Large intestine (tissue), 3 donors: ENCODE measurements at regions not wholly inside any gene's neighbourhood (a gene's known extent, or its start where the extent isn't known, plus 50 kb on each side); places are given as distances from the start of the nearest gene placed in this dataset.

Experiments
- DNase-seq, 2 donors: peaks; one replicate each; pipeline versions ENCODE4 v3.0.0 to v3.0.0-alpha.2; 2013
- H3K27ac ChIP-seq: one replicate; pipeline ENCODE4 v1.5.1; 2013; ENCODE audit warnings: low read length
- H3K27me3 ChIP-seq: 2 replicates; pipeline ENCODE4 v1.6.1; 2013; ENCODE audit warnings: low read length; ENCODE audit not compliant: control insufficient read depth, insufficient read depth
- H3K36me3 ChIP-seq: 2 replicates; pipeline ENCODE4 v1.6.1; 2013; ENCODE audit warnings: low read length; ENCODE audit not compliant: control insufficient read depth, insufficient read depth
- H3K4me1 ChIP-seq: one replicate; pipeline ENCODE4 v1.6.1; 2013; ENCODE audit warnings: low read length; ENCODE audit not compliant: control insufficient read depth, insufficient read depth
- H3K4me3 ChIP-seq: one replicate; pipeline ENCODE4 v1.5.1; 2013; ENCODE audit warnings: low read length
- H3K9me3 ChIP-seq: one replicate; pipeline ENCODE4 v1.6.1; 2013; ENCODE audit warnings: mild to moderate bottlenecking, low read depth, low read length, moderate library complexity; ENCODE audit not compliant: control insufficient read depth
- WGBS: methylation state at CpG from one replicate; pipeline ENCODE4 v1.1.5; 2013; ENCODE audit warnings: low lambda C conversion rate; ENCODE audit not compliant: insufficient coverage; 5-methylcytosine and 5-hydroxymethylcytosine counted together

DNA sequence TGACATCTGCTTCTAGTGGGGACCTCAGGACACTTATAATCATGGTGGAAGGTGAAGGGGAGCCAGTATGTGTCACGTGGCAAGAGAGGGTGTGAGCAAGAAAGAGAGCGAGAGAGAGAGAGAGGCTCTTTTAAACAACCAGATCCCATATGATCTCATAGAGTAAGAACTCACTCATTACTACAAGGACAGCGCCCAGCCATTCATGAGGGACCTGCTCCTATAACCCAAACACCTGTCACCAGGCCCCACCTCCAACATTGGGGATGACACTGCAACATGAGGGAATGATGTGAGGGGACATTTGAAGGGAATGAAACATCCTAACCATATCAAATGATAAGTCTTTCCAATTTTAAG lies 427.5 kb downstream of the EFNA5 start:
- no peak for DNase-seq
- Histone ChIP-seq H3K27me3 (no peaks in the 10 kb centered on the region), H3K27ac (no peak overlapping the region), H3K4me3 (no peak overlapping the region), H3K9me3 (no peaks in the 10 kb centered on the region), H3K36me3 (no peaks in the 10 kb centered on the region), H3K4me1 (no peaks in the 10 kb centered on the region)
- WGBS, result no CpG with 5 or more reads among the region's 3 CpGs

DNA sequence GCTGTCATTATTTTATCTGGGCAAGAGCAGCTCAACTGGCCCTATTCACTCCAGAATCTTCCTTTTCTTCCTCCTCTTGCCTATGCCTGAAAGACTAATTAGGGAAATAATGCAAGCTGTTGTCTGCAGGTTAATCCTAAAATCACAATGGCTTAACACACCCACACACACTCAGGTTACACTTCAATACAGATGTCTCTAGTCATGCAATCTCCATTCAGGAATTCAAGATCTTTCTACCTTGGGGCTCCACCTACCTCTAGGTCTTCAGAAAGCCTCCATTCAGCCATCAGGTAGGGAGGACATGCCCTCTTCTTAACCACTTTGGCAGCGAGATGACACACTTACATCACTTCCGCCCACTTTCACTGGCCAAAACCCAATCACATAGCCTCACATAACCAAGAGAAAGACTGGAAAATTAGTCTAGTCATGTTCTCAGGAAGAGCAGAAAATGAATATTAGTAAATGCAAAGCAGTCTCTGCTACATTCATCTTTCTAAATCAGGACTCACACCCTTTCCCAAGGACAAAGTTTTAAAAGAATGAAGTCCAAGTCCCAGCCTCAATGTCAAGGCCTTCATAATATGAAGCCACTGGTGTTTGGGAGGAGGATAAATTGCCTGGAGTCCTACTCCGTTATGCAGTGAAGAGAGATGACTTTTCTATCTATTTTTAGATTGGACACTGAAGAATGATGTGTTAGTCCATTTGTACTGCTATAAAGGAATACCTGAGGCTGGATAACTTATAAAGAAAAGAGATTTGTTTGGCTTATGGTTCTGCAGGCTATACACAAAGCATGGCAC lies 428.1 kb downstream of the EFNA5 start:
- no peaks in the 10 kb centered on the region for H3K27me3 ChIP-seq

GRCh38 chr5:107241841-107242240 lies 428.9 kb downstream of the EFNA5 start:
- H3K36me3 ChIP-seq, result no peaks in the 10 kb centered on the region
- no peaks in the 10 kb centered on the region for H3K27me3 ChIP-seq
- WGBS, result 17% methylated on average over 1 of the region's 1 CpG
- H3K4me1 ChIP-seq, result no peaks in the 10 kb centered on the region
- no peak overlapping the region for H3K4me3 ChIP-seq
- H3K9me3 ChIP-seq, result no peaks in the 10 kb centered on the region
- no peak overlapping the region for H3K27ac ChIP-seq
- DNase-seq, result no peak

More for the DNA sequence above, 428.1 kb downstream of the EFNA5 start:
- Histone ChIP-seq H3K36me3 (no peaks in the 10 kb centered on the region), H3K4me1 (no peaks in the 10 kb centered on the region), H3K9me3 (no peaks in the 10 kb centered on the region), H3K27ac (no peak overlapping the region), H3K4me3 (no peak overlapping the region)
- no peak for DNase-seq
- no CpG with 5 or more reads among the region's 3 CpGs for WGBS

DNA sequence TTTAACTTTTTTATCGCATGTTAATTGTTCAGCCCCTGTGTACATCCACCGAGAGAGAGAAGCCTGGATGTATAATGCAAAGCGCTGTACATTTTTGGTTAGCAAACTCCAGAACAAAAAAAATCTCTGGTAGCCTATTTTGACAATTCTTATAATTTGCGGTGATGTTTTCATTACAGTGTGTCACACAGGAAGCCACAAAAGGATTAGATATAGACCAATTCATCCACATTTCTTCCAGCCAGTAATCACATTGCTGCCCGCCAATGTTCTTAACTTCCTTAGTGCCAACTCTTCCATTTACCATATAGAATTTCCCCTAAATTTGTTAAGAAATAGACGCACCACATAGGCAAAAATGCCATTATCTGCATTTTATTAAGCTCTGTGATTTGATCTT lies 435.6 kb downstream of the EFNA5 start:
- WGBS, result 100% methylated on average over 4 of the region's 6 CpGs
- Histone ChIP-seq H3K4me3 (no peak overlapping the region), H3K27me3 (no peaks in the 10 kb centered on the region), H3K36me3 (no peaks in the 10 kb centered on the region), H3K27ac (no peak overlapping the region), H3K9me3 (no peaks in the 10 kb centered on the region), H3K4me1 (no peaks in the 10 kb centered on the region)
- no peak for DNase-seq

- no peaks in the 10 kb centered on the region for H3K27me3 ChIP-seq
- WGBS, result no CpG with 5 or more reads among the region's 4 CpGs
- H3K27ac ChIP-seq, result no peak overlapping the region
- H3K4me3 ChIP-seq, result no peak overlapping the region
- no peaks in the 10 kb centered on the region for H3K36me3 ChIP-seq
- no peak for DNase-seq
- no peaks in the 10 kb centered on the region for H3K9me3 ChIP-seq
- H3K4me1 ChIP-seq, result no peaks in the 10 kb centered on the region
Observed at GRCh38 chr5:107232788-107233187, 437.9 kb downstream of the EFNA5 start.

- Histone ChIP-seq H3K4me3 (no peak overlapping the region), H3K27ac (no peak overlapping the region), H3K9me3 (no peaks in the 10 kb centered on the region), H3K36me3 (no peaks in the 10 kb centered on the region), H3K4me1 (no peaks in the 10 kb centered on the region), H3K27me3 (no peaks in the 10 kb centered on the region)
- WGBS, result no CpG with 5 or more reads among the region's 1 CpG
- no peak for DNase-seq
Observed at GRCh38 chr5:107232293-107232692, 438.4 kb downstream of the EFNA5 start.

DNA sequence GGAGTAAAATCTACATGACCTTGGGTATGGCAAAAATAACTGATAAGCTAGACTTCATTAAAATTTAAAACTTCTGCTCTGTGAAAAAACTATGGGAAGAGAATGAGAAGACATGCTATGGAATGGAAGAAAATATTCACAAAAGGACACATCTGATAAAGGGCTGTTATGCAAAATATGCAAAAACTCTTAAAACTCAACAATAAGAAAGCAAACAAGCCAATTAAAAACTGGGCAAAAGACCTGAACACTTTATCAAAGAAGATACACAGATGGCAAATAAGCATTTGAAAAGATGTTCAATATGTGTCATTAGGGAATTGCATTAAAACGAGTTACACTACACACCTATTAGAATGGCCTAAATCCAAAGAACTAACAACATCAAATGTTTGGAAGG lies 439.5 kb downstream of the EFNA5 start:
- Histone ChIP-seq H3K27ac (no peak overlapping the region), H3K9me3 (no peaks in the 10 kb centered on the region), H3K4me1 (no peaks in the 10 kb centered on the region), H3K27me3 (no peaks in the 10 kb centered on the region), H3K36me3 (no peaks in the 10 kb centered on the region), H3K4me3 (no peak overlapping the region)
- 60% methylated on average over 1 of the region's 1 CpG for WGBS
- no peak for DNase-seq

GRCh38 chr5:107230367-107230766 lies 440.4 kb downstream of the EFNA5 start:
- Histone ChIP-seq H3K9me3 (no peaks in the 10 kb centered on the region), H3K4me1 (no peaks in the 10 kb centered on the region), H3K27ac (no peak overlapping the region), H3K36me3 (no peaks in the 10 kb centered on the region), H3K4me3 (no peak overlapping the region), H3K27me3 (no peaks in the 10 kb centered on the region)
- no peak for DNase-seq
- WGBS, result no CpG with 5 or more reads among the region's 3 CpGs

DNA sequence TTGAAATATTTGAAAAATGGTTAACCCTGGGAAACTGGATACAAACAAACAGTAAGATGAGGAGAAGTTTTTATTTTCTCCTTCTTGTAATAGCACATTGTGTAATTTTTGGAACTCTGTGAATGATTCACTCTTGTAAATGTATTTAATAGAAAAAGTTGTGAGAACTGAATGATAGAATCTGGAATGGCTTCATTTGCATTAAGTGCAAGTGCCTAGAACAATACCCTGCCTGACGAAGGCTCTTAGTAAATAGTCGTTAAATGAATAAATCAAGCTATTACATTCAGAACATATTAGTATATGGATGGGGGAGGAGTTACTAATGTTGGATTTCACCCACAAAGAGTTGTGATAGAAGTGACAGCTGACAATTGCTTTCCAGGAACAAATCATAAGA lies 442.5 kb downstream of the EFNA5 start:
- Histone ChIP-seq H3K27ac (no peak overlapping the region), H3K27me3 (no peaks in the 10 kb centered on the region), H3K4me3 (no peak overlapping the region), H3K4me1 (no peaks in the 10 kb centered on the region), H3K36me3 (no peaks in the 10 kb centered on the region), H3K9me3 (no peaks in the 10 kb centered on the region)
- DNase-seq, result no peak
- WGBS, result no CpG with 5 or more reads among the region's 2 CpGs

DNA sequence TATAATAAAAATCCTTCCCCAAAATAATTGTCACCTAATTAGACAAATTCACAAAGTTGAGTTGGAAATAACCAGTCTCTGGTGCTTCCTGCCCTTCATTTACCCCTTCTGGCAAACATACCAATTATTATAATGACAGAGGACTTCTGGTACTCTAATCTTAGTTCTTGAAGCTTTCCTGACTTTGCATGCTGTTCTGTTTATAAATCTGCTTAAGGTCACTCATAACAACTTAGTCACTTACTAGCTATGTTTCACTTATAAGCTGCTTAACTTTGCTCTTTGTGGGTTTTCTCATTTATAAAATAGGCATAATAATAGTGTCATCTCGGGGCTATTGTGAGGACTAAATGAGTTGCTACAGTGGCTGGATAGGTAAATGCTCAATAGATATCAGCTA lies 446.5 kb downstream of the EFNA5 start:
- H3K27ac ChIP-seq, result no peak overlapping the region
- H3K9me3 ChIP-seq, result no peaks in the 10 kb centered on the region
- H3K36me3 ChIP-seq, result no peaks in the 10 kb centered on the region
- no peaks in the 10 kb centered on the region for H3K4me1 ChIP-seq
- no CpG with 5 or more reads among the region's 1 CpG for WGBS
- no peak overlapping the region for H3K4me3 ChIP-seq
- H3K27me3 ChIP-seq, result no peaks in the 10 kb centered on the region
- DNase-seq, result no peak

GRCh38 chr5:107223066-107223465 lies 447.7 kb downstream of the EFNA5 start:
- Histone ChIP-seq H3K4me3 (no peak overlapping the region), H3K4me1 (no peaks in the 10 kb centered on the region), H3K27me3 (no peaks in the 10 kb centered on the region), H3K27ac (no peak overlapping the region), H3K36me3 (no peaks in the 10 kb centered on the region), H3K9me3 (no peaks in the 10 kb centered on the region)
- no CpG with 5 or more reads among the region's 2 CpGs for WGBS
- DNase-seq, result no peak
